ENCODE measurements at regions not wholly inside any gene's neighbourhood (a gene's known extent, or its start where the extent isn't known, plus 50 kb on each side); places are given as distances from the start of the nearest gene placed in this dataset.

GRCh38 chr4:58061967-58062366 lies 951.8 kb upstream of the IGFBP7 start:
- no peak overlapping the region for H3K4me3 ChIP-seq (ENCODE audit: low read depth, low read length)
- peak; percentile 8 for TF ChIP-seq CTCF (IDR thresholded peaks at IDR 0.05; ENCODE audit: insufficient read depth, low read depth, low read length, missing control alignments)
- peak; percentile 8 for DNase-seq (ENCODE audit: low read depth)

- TF ChIP-seq CTCF (IDR thresholded peaks at IDR 0.05; ENCODE audit: insufficient read depth, low read depth, low read length, missing control alignments), result no peak
- no peak overlapping the region for H3K4me3 ChIP-seq (ENCODE audit: low read depth, low read length)
- DNase-seq (ENCODE audit: low read depth), result no peak
These were observed 940.3 kb upstream of the IGFBP7 start for GRCh38 chr4:58050439-58050838.

- no peak for TF ChIP-seq CTCF (IDR thresholded peaks at IDR 0.05; ENCODE audit: insufficient read depth, low read depth, low read length, missing control alignments)
- no peak for DNase-seq (ENCODE audit: low read depth)
- H3K4me3 ChIP-seq (ENCODE audit: low read depth, low read length), result no peak overlapping the region
These were observed 938.3 kb upstream of the IGFBP7 start for GRCh38 chr4:58048491-58048890.

- TF ChIP-seq CTCF (IDR thresholded peaks at IDR 0.05; ENCODE audit: insufficient read depth, low read depth, low read length, missing control alignments), result no peak
- DNase-seq (ENCODE audit: low read depth), result no peak
- H3K4me3 ChIP-seq (ENCODE audit: low read depth, low read length), result no peak overlapping the region
These were observed 932.0 kb upstream of the IGFBP7 start for GRCh38 chr4:58042176-58042575.

GRCh38 chr4:57993944-57994343 lies 883.8 kb upstream of the IGFBP7 start:
- no peak for TF ChIP-seq CTCF (IDR thresholded peaks at IDR 0.05; ENCODE audit: insufficient read depth, low read depth, low read length, missing control alignments)

GRCh38 chr4:57989430-57989829 lies 879.2 kb upstream of the IGFBP7 start:
- no peak overlapping the region for H3K4me3 ChIP-seq (ENCODE audit: low read depth, low read length)
- no peak for DNase-seq (ENCODE audit: low read depth)
- TF ChIP-seq CTCF (IDR thresholded peaks at IDR 0.05; ENCODE audit: insufficient read depth, low read depth, low read length, missing control alignments), result no peak

More at GRCh38 chr4:57993944-57994343, 883.8 kb upstream of the IGFBP7 start:
- no peak for DNase-seq (ENCODE audit: low read depth)
- no peak overlapping the region for H3K4me3 ChIP-seq (ENCODE audit: low read depth, low read length)

GRCh38 chr4:57985161-57985560 lies 875.0 kb upstream of the IGFBP7 start:
- DNase-seq (ENCODE audit: low read depth), result no peak
- no peak overlapping the region for H3K4me3 ChIP-seq (ENCODE audit: low read depth, low read length)
- no peak for TF ChIP-seq CTCF (IDR thresholded peaks at IDR 0.05; ENCODE audit: insufficient read depth, low read depth, low read length, missing control alignments)

All from GM12865 (cell line).